ENCODE measurements at regions not wholly inside any gene's neighbourhood (a gene's known extent, or its start where the extent isn't known, plus 50 kb on each side); places are given as distances from the start of the nearest gene placed in this dataset.

DNA sequence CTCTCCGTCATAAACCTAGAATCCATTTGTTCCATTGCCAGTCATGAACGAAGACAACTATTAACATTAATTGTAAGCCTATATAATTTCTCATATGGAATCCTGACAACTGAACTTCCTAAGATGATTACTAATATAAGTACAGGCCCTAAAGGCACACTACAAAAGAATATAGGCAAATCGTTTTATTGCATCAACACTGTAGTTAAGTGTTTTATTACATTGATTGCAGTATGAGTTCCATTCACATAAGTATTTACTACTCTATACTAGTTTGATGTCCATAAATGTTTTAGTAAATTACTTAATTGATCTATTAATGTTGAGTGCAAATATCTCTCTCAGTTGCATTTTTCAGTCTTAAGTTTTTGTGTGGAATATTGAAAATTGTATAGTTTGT lies 113.1 kb upstream of the SEMA3C start:
- no peaks in the 10 kb centered on the region for H3K4me1 Mint-ChIP-seq (ENCODE audit: low read depth, unreplicated experiment)
- no peak for DNase-seq
- BruUV-seq (replicated peaks): no TSS peak
- H3K27me3 Mint-ChIP-seq (ENCODE audit: unreplicated experiment): no peaks in the 10 kb centered on the region
- H3K9me3 Mint-ChIP-seq (ENCODE audit: low read depth, unreplicated experiment): peaks cover 2% of the 10 kb centered on the region
- CTCF ChIA-PET: no interaction called here
- H3K36me3 Mint-ChIP-seq (ENCODE audit: insufficient read depth, unreplicated experiment): no peaks in the 10 kb centered on the region
- TF ChIP-seq, protein P1, sequence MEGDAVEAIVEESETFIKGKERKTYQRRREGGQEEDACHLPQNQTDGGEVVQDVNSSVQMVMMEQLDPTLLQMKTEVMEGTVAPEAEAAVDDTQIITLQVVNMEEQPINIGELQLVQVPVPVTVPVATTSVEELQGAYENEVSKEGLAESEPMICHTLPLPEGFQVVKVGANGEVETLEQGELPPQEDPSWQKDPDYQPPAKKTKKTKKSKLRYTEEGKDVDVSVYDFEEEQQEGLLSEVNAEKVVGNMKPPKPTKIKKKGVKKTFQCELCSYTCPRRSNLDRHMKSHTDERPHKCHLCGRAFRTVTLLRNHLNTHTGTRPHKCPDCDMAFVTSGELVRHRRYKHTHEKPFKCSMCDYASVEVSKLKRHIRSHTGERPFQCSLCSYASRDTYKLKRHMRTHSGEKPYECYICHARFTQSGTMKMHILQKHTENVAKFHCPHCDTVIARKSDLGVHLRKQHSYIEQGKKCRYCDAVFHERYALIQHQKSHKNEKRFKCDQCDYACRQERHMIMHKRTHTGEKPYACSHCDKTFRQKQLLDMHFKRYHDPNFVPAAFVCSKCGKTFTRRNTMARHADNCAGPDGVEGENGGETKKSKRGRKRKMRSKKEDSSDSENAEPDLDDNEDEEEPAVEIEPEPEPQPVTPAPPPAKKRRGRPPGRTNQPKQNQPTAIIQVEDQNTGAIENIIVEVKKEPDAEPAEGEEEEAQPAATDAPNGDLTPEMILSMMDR (IDR thresholded peaks at IDR 0.05; ENCODE audit: unreplicated experiment): no peak
- no peak overlapping the region for H3K4me3 Mint-ChIP-seq (ENCODE audit: low read depth, unreplicated experiment)
- intact Hi-C loops (cut with micrococcal nuclease; ENCODE audit: unreplicated experiment): no loop called here
- no peak overlapping the region for H3K27ac Mint-ChIP-seq (ENCODE audit: unreplicated experiment)

DNA sequence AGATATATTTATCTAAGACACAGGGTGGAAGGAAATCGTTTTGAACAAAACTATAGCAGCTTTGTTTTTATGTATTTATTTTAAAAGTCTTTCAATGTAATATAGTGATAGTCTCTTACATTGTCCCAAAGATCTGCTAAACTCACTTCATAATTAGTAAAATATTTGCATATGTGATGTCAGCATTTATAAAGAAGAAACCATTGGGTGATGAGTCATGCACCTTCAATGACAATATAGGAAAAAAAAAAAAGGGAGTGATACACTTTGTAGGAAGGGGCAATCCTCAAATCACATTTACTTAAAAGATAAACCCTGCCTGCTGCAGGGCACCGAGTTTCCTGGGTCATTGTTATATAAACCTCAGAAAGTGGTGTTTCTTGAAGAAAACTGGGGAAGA lies 112.4 kb upstream of the SEMA3C start:
- CTCF ChIA-PET: no interaction called here
- no peak overlapping the region for H3K4me3 Mint-ChIP-seq (ENCODE audit: low read depth, unreplicated experiment)
- no peak for DNase-seq
- TF ChIP-seq, protein P1 (IDR thresholded peaks at IDR 0.05; ENCODE audit: unreplicated experiment): no peak
- no TSS peak for BruUV-seq (replicated peaks)
- no peaks in the 10 kb centered on the region for H3K36me3 Mint-ChIP-seq (ENCODE audit: insufficient read depth, unreplicated experiment)
- H3K27ac Mint-ChIP-seq (ENCODE audit: unreplicated experiment): no peak overlapping the region
- no peaks in the 10 kb centered on the region for H3K4me1 Mint-ChIP-seq (ENCODE audit: low read depth, unreplicated experiment)
- intact Hi-C loops (cut with micrococcal nuclease; ENCODE audit: unreplicated experiment): no loop called here
- no peaks in the 10 kb centered on the region for H3K27me3 Mint-ChIP-seq (ENCODE audit: unreplicated experiment)
- H3K9me3 Mint-ChIP-seq (ENCODE audit: low read depth, unreplicated experiment): peaks cover 2% of the 10 kb centered on the region

DNA sequence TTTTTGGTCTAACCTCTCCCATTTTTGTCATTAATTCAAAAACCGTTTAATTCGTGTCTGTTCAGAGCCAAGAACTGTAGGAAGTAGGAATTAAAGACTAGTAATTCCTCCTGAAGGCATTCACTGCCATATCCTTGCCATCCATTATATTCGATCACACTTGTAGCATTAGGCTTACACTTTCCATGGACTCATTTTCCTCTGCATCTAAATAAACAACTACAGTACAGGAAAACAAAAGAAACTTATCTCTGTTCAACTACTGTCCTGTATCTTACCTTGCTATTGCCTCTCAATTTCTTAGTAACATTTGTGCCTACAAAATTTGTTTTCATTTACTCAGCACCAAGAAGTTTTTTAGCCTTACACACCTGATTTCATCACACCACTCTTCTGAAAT lies 111.6 kb upstream of the SEMA3C start:
- Mint-ChIP-seq H3K4me3 (ENCODE audit: low read depth, unreplicated experiment) (no peak overlapping the region), H3K9me3 (ENCODE audit: low read depth, unreplicated experiment) (peaks cover 2% of the 10 kb centered on the region), H3K36me3 (ENCODE audit: insufficient read depth, unreplicated experiment) (no peaks in the 10 kb centered on the region), H3K27me3 (ENCODE audit: unreplicated experiment) (no peaks in the 10 kb centered on the region), H3K27ac (ENCODE audit: unreplicated experiment) (no peak overlapping the region), H3K4me1 (ENCODE audit: low read depth, unreplicated experiment) (no peaks in the 10 kb centered on the region)
- intact Hi-C loops (cut with micrococcal nuclease; ENCODE audit: unreplicated experiment): no loop called here
- no peak for DNase-seq
- CTCF ChIA-PET: no interaction called here
- TF ChIP-seq, protein P1 (IDR thresholded peaks at IDR 0.05; ENCODE audit: unreplicated experiment): no peak
- BruUV-seq (replicated peaks): no TSS peak

DNA sequence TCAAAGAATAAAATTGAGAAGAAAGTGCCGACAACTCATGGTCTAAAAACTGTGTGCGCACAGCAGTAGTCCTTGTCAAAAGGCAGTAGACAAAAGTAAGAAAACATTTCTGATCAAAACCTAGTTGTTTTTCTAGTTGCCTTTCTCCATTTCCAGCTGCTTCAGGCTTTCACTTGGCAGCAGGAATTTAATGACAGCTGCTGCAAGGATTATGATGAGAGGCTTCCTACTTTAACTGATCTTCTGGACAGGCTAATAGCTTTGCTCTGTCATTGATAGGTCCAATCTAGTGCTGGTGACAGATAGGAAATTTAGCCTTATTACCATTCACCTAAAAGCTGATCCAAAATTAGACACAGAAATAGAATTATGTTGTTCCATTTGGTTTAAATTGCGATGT lies 110.7 kb upstream of the SEMA3C start:
- BruUV-seq (replicated peaks): no TSS peak
- TF ChIP-seq, protein P1 (IDR thresholded peaks at IDR 0.05; ENCODE audit: unreplicated experiment): no peak
- no peak overlapping the region for H3K4me3 Mint-ChIP-seq (ENCODE audit: low read depth, unreplicated experiment)
- no peaks in the 10 kb centered on the region for H3K36me3 Mint-ChIP-seq (ENCODE audit: insufficient read depth, unreplicated experiment)
- H3K9me3 Mint-ChIP-seq (ENCODE audit: low read depth, unreplicated experiment): peaks cover 2% of the 10 kb centered on the region
- DNase-seq: no peak
- intact Hi-C loops (cut with micrococcal nuclease; ENCODE audit: unreplicated experiment): no loop called here
- no peaks in the 10 kb centered on the region for H3K27me3 Mint-ChIP-seq (ENCODE audit: unreplicated experiment)
- H3K27ac Mint-ChIP-seq (ENCODE audit: unreplicated experiment): no peak overlapping the region
- H3K4me1 Mint-ChIP-seq (ENCODE audit: low read depth, unreplicated experiment): no peaks in the 10 kb centered on the region
- CTCF ChIA-PET: no interaction called here

DNA sequence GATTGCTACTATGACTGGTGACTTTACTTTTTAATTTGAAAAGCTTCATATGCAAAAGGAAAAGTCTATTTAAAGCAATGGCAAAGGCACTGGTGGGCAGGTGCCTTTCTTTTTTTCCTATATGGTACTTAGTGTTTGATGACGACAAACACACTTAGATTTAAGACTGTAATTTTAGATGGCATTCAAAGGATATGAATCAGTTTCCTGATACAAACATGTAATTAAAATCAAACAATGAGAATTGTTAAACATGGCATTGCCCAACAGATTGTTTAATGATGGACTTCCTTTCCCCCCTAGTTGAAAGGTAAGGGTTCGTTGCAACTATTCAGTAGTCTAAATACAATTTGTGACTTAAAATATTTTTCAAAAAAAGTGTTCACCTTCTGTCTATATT lies 106.5 kb upstream of the SEMA3C start:
- intact Hi-C loops (cut with micrococcal nuclease; ENCODE audit: unreplicated experiment): no loop called here
- CTCF ChIA-PET: no interaction called here
- TF ChIP-seq, protein P1 (IDR thresholded peaks at IDR 0.05; ENCODE audit: unreplicated experiment): no peak
- no peak for DNase-seq
- BruUV-seq (replicated peaks): no TSS peak
- no peaks in the 10 kb centered on the region for H3K27me3 Mint-ChIP-seq (ENCODE audit: unreplicated experiment)
- H3K9me3 Mint-ChIP-seq (ENCODE audit: low read depth, unreplicated experiment): no peaks in the 10 kb centered on the region
- no peak overlapping the region for H3K27ac Mint-ChIP-seq (ENCODE audit: unreplicated experiment)
- H3K36me3 Mint-ChIP-seq (ENCODE audit: insufficient read depth, unreplicated experiment): no peaks in the 10 kb centered on the region
- no peaks in the 10 kb centered on the region for H3K4me1 Mint-ChIP-seq (ENCODE audit: low read depth, unreplicated experiment)
- H3K4me3 Mint-ChIP-seq (ENCODE audit: low read depth, unreplicated experiment): no peak overlapping the region

Measured in Calu3 (cell line).